Occipital lobe (tissue), 2 donors: ENCODE measurements at regions not wholly inside any gene's neighbourhood (a gene's known extent, or its start where the extent isn't known, plus 50 kb on each side); places are given as distances from the start of the nearest gene placed in this dataset. TPM values are rescaled to one million over a fixed set of nuclear protein-coding genes. Genes with fewer than 3 reads are reported as not detected.

Source experiments
- DNase-seq: peaks from one replicate; lab custom pipeline; 2025; lab: John Stamatoyannopoulos, UW
- small RNA-seq: library from RNA; depleted of rRNA; stranded (forward); fragments of <200 nt; gene quantifications from one replicate; pipeline ENCODE3, GENCODE V24; 2014

- DNase-seq, result no peak
These were observed 49.7 kb upstream of the SLC2A1 start for GRCh38 chr1:43008115-43009060.

Small RNA genes lying in the stretch of these regions (small RNA-seq; reads per million reads assigned to genes)
- not detected for gene RF00026
